BJ (cell line): ENCODE measurements at regions not wholly inside any gene's neighbourhood (a gene's known extent, or its start where the extent isn't known, plus 50 kb on each side); places are given as distances from the start of the nearest gene placed in this dataset.

ENCODE experiments used
- CTCF ChIA-PET: fragments of 350-600 bp; formaldehyde crosslinking; extraction: SDS; loops from one replicate; lab custom pipeline; 2021; ENCODE audit warnings: antibody characterized with exemption, inconsistent platforms; lab: Yijun Ruan, JAX
- POLR2A ChIA-PET: fragments of 300-600 bp; sonication (Branson Sonifier 250); formaldehyde crosslinking; extraction: SDS; loops from one replicate; lab custom pipeline; 2021; ENCODE audit warnings: antibody characterized with exemption; lab: Charles Lee
- DNase-seq: peaks from one replicate; pipeline ENCODE4 v3.0.0-alpha.2; 2011; ENCODE audit warnings: low read depth
- H3K27me3 ChIP-seq: 2 replicates; pipeline ENCODE4 v1.6.0; 2011; ENCODE audit warnings: low read length; ENCODE audit not compliant: control insufficient read depth, insufficient read depth
- H3K36me3 ChIP-seq: 2 replicates; pipeline ENCODE4 v1.5.1; 2011; ENCODE audit warnings: low read length; ENCODE audit not compliant: control insufficient read depth, insufficient read depth
- H3K4me3 ChIP-seq: 2 replicates; pipeline ENCODE4 v1.5.1; 2011; ENCODE audit warnings: low read depth, mild to moderate bottlenecking, control low read depth, low read length
- TF ChIP-seq, protein P1 (sequence below): IDR thresholded peaks from 2 replicates; pipeline ENCODE4 v1.5.1; 2011; ENCODE audit warnings: low read depth, mild to moderate bottlenecking, control low read depth, inconsistent platforms, low read length, moderate library complexity; ENCODE audit not compliant: insufficient read depth

DNA sequence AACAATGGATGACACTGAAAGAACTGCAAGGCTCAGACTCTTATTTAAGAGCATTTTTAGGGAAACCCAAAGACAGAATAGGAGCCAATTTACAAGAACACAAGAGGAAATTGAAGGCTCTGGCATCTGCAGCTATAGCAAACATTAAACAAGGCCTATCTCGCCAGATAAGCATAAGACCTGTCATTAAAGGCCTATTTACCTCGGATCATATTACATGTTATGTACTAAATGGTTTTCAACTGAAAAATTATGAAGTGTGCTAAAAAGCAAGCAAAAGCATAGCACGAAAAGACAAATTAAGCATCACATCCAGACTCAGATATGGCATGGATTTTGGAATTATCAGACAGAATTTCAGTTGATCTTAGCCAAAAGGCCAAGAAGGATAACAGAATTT lies 617.1 kb downstream of the SQOR start:
- TF ChIP-seq, protein P1, sequence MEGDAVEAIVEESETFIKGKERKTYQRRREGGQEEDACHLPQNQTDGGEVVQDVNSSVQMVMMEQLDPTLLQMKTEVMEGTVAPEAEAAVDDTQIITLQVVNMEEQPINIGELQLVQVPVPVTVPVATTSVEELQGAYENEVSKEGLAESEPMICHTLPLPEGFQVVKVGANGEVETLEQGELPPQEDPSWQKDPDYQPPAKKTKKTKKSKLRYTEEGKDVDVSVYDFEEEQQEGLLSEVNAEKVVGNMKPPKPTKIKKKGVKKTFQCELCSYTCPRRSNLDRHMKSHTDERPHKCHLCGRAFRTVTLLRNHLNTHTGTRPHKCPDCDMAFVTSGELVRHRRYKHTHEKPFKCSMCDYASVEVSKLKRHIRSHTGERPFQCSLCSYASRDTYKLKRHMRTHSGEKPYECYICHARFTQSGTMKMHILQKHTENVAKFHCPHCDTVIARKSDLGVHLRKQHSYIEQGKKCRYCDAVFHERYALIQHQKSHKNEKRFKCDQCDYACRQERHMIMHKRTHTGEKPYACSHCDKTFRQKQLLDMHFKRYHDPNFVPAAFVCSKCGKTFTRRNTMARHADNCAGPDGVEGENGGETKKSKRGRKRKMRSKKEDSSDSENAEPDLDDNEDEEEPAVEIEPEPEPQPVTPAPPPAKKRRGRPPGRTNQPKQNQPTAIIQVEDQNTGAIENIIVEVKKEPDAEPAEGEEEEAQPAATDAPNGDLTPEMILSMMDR = no peak
- no peak for DNase-seq

DNA sequence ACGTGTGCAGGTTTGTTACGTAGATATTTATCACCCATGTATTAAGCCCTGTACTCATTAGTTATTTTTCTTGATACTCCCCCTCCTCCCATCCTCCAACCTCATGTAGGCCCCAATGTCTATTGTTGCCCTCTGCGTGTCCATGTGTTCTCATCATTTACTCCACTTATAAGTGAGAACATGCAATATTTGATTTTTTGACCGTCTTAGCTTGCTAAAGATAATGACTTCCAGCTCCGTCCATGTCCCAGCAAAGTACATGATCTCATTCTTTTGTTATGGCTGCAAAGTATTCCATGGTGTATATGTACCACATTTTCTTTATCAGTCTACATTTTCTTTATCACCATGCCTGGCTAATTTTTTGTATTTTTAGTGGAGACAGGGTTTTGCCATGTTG lies 623.2 kb downstream of the SQOR start:
- no peak for DNase-seq
- H3K36me3 ChIP-seq = no peaks in the 10 kb centered on the region
- no peak overlapping the region for H3K4me3 ChIP-seq
- H3K27me3 ChIP-seq = no peaks in the 10 kb centered on the region
- POLR2A ChIA-PET = no interaction called here
- TF ChIP-seq, protein P1 = no peak
- CTCF ChIA-PET = no interaction called here

More for the DNA sequence above, 617.1 kb downstream of the SQOR start:
- Histone ChIP-seq H3K36me3 (no peaks in the 10 kb centered on the region), H3K4me3 (no peak overlapping the region), H3K27me3 (no peaks in the 10 kb centered on the region)
- ChIA-PET CTCF (interaction anchor here (1.3 kb wide), 1 partner anchor 15 kb away, joined by 3 read pairs; no protein-coding TSS in a partner anchor), POLR2A (no interaction called here)

DNA sequence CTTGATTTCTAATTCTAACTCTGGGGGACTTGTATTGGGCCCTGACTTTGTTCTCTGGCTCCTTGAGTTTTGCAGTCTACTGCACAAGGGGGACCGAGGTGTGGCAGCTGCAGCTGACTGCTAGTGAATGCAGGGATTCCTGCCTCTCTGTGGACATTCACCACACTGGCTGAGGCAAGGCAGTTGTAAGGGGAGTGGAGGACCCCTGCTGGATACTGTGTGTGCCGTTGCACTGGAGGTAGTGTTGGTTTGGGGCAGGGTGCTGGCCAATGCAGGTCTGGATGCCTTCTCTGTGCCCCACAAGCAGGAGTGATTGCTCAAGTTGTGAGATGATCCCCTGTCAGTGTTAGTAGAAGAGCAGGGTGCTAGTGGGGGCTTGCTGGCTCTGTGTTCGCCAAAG lies 626.1 kb downstream of the SQOR start:
- TF ChIP-seq, protein P1 = no peak
- H3K27me3 ChIP-seq = no peaks in the 10 kb centered on the region
- no peak for DNase-seq
- CTCF ChIA-PET = no interaction called here
- POLR2A ChIA-PET = no interaction called here
- H3K36me3 ChIP-seq = no peaks in the 10 kb centered on the region
- no peak overlapping the region for H3K4me3 ChIP-seq

DNA sequence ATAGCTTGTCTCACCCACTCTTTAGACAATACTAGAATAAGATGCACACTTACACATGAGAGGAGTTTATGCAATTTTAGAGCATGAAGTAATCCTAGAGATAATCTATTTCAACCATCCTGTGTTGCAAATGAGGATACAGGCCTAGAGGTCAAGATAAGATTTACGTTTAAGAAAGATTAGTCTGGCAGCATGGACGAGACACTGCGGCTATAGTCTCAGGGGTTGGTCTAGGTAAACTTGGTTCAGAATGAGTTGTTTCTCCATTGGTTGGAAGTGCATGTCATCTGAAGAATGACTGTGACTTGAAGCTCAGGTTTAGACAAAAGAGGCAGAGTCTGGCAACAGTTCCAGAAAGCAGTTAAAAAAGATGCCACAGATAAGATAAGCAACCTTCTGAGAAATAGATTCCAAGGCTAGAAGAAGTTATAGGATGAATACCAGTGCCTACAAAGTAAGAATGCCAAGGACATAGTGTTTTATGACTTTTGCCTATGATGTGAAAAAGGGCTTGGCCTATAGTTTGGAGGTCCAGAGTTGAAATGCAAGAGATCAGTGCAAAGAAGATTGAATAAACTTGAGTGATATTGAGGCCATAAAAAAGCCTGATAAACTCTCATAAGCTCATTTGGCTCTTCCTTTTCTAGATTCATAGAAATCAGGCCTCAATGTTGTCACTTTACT lies 631.0 kb downstream of the SQOR start:
- no peak for DNase-seq
- Histone ChIP-seq H3K36me3 (no peaks in the 10 kb centered on the region), H3K27me3 (no peaks in the 10 kb centered on the region), H3K4me3 (no peak overlapping the region)
- POLR2A ChIA-PET = no interaction called here
- CTCF ChIA-PET = no interaction called here
- TF ChIP-seq, protein P1 = no peak

DNA sequence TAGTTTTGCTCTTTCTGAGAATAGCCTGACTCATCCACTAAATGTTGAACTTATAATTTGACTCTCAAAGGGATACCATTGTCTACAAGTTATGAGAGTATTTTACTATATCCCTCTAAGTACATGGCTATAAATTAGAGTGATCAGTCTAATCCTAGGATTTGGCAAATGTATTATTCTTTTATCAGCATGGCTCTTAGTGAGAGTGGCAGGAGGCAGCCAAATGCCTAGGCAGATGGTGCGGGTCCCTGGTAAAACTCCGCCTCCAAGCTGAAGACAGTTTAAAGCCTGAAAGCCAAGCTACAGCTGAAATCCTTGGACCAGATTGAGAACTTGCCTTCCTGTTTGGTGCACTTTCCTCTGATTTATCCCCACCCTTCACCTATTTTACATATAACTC lies 631.8 kb downstream of the SQOR start:
- Histone ChIP-seq H3K36me3 (no peaks in the 10 kb centered on the region), H3K4me3 (no peak overlapping the region), H3K27me3 (no peaks in the 10 kb centered on the region)
- POLR2A ChIA-PET = no interaction called here
- no peak for DNase-seq
- CTCF ChIA-PET = interaction anchor here (1.5 kb wide), 1 partner anchor 15 kb away, joined by 3 read pairs; no protein-coding TSS in a partner anchor
- TF ChIP-seq, protein P1 = no peak
